HL-60/S4 (cell line): ENCODE measurements at regions not wholly inside any gene's neighbourhood (a gene's known extent, or its start where the extent isn't known, plus 50 kb on each side); places are given as distances from the start of the nearest gene placed in this dataset.

Experiments
- in situ Hi-C: fragments of 300-500 bp; cut with MboI; formaldehyde crosslinking; loops from 2 replicates; pipeline ENCODE4 v1.14.3; 2022; ENCODE audit warnings: low sequenced_read_pairs

DNA sequence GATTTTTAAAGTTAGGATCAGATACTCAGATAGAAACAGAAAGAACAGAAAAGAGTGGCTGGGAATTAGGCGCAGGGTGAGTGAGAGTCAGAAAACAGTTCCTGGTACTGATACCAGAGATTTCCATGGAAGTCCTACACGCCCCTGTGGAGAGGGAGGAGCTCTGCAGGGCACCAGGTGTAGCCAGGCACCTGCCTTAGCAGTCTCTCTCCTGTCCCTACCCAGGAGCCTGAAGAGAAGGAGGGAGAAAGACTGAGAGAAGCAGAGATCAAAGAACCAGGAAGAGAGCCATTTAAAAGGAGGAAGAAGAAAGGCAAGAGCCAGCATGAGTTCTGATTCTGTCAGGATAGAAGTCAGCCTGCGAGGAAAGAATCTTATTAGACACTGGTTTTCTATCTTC, 65.0 kb downstream of the CBLN1 start:
- in situ Hi-C loops: no loop called here

DNA sequence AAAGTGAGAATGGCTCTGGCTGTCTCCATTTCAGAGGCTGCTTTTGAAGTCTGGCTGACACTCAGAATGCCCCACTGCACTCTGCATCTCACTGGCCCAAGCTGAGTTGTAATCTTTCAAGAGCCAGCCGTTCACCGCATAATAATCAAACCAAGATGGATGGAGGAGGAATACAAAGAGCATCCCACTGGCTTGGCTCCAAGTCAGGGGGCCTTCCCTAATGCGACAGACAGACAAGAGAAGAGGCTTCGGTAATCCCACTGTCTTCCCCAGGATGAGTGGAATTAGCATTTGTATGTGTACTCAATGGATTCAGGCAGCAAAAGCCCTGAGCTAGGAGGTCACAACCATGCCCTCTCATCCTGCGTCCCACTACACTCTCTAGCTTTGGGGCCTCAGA, 68.0 kb downstream of the CBLN1 start:
- in situ Hi-C loops: no loop called here

- in situ Hi-C loops: no loop called here
Measured at GRCh38 chr16:49204191-49204590, 77.4 kb downstream of the CBLN1 start.

GRCh38 chr16:49203361-49203760, 78.3 kb downstream of the CBLN1 start:
- in situ Hi-C loops: no loop called here

GRCh38 chr16:49201118-49201517, 80.5 kb downstream of the CBLN1 start:
- in situ Hi-C loops: no loop called here

- in situ Hi-C loops: no loop called here
Measured at GRCh38 chr16:49200223-49200820, 81.3 kb downstream of the CBLN1 start.

DNA sequence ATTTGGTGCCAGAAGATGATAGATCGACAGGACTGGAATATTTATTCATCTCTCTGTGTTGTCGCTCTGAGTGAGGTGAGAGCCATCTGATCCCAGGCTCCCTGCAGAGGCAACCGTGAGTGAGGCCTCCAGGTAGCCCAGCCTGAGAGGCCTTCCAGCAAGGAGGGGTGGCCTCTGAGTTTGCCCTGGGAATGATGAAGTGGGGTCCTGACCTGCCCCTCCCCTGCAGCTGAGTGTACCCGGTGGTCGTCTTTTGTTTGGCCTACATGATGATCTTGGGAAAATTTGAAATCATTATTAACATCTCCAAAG, 86.4 kb downstream of the CBLN1 start:
- in situ Hi-C loops: no loop called here

- in situ Hi-C loops: no loop called here
Measured at GRCh38 chr16:49194537-49195236, 87.0 kb downstream of the CBLN1 start.

DNA sequence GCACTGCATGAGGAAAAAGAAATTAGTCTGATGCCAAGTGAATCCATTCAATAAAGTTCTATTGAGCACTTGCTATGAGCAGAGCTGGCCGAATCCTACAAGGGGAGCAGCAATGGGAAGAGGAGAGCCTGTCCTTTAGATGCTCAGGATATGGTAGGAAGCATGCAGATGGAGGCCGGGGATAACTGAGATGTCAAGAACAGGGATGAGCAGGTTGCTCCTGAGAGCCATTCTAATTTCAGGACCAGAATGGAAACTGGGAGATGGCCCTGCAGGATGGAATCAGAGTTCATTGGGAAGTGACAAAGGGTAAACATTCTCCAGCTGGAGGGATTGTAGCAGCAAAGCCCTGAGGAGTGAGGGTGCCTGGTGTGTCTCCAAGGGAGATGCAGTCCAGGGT, 88.0 kb downstream of the CBLN1 start:
- in situ Hi-C loops: no loop called here

GRCh38 chr16:49189286-49189685, 92.4 kb downstream of the CBLN1 start:
- in situ Hi-C loops: no loop called here

DNA sequence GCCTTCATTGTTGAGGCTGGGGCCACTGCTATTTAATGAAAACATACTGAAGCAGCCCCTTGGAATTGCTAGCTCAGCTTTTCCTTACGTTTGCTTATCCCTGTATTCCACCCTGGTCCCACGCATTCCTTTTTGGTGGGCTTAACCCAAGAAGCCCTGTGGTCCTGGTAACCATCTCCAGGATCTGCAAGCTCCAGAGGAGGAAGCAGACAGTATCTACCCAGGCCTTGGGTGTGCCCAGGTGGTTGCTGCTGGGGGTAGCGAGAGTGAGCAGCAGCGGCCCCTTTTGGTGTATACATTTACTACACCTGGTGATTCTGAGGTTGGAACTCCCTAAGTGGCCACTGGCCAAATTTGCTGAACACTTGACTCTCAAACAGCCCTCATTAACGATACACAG, 97.7 kb downstream of the CBLN1 start:
- in situ Hi-C loops: no loop called here

DNA sequence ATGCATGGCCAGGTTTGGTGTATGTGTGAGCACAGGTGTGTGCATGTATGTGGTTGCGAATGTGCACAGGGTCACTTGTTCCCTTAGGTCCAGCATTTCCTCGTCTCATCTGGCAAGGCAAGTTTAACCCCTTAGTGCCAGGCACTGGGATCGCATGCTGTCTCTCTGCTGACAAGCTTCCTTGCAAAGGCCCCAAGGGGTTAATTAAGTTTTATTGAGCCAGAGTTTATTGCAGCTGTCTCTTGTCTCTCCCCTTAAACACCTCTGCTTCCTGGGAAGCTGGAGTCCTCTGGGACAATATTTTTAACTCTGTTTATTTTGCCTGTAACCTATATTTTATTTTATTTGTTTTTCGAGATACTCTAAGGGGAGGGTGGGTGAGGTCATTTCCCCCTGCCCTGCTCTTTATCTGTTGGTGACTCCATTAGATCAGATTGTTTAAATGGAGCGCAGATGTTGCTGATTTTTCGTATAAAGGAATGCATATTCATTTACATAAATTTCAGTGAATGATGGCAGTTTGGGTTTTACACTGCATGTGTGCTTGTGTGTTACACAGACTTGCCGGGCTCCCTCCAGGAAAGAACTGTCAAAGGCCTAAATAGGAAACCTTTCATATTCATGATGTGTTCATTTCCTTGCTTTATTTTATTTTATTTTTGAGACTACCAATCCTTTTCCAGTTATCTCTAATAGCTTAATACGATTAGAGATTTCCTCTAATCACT, 99.7 kb downstream of the CBLN1 start:
- in situ Hi-C loops: no loop called here

DNA sequence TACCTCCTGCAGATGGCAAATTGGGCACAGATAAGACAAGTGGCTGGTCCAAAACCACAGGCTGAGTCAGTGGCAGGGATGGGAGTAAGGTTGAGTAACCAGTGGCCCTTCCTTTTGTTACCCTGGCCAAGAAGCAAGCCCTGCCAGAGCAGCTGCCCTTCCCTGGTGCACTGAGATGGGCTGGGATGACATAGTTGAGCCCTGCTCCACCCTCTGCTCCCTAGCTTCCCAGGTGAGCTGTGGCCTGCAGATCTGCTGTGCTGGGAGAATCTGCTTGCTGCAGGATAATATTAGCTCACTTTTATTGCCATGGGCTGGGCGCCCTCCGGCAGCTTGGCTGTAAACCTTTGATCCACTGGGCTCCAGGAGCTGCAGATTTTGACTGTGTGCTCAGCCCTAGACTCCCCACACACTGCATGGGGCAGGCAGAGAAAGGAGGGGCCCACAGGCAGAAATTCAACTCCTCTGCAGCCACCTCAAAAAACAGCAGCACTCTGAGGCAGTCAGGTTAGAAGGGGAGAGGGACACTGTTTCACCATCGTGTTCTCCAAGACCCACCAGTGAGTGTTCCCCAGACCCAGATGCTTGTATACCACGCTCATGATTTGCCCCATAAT, 101.8 kb downstream of the CBLN1 start:
- in situ Hi-C loops: no loop called here

- in situ Hi-C loops: no loop called here
Measured at GRCh38 chr16:49168126-49168525, 113.5 kb downstream of the CBLN1 start.

DNA sequence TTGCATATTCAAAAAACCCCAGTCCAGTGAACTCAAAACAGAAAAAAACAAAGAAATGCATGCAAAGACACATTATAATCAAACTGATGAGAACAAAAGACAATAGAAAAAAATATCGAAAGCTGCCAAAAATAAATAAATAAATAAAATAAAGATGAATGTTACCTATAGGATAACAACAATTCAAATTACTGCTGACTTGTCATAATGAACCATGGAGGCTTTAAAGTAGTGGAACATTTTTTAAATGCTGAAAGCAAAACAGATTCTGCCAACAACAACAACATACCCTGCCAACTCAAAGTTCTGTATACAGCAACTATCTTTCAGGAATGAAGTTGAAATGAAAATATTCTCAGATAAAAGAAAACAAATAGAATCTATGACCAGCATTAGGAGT, 116.6 kb downstream of the CBLN1 start:
- in situ Hi-C loops: no loop called here

- in situ Hi-C loops: no loop called here
Measured at GRCh38 chr16:49161191-49161590, 120.4 kb downstream of the CBLN1 start.

DNA sequence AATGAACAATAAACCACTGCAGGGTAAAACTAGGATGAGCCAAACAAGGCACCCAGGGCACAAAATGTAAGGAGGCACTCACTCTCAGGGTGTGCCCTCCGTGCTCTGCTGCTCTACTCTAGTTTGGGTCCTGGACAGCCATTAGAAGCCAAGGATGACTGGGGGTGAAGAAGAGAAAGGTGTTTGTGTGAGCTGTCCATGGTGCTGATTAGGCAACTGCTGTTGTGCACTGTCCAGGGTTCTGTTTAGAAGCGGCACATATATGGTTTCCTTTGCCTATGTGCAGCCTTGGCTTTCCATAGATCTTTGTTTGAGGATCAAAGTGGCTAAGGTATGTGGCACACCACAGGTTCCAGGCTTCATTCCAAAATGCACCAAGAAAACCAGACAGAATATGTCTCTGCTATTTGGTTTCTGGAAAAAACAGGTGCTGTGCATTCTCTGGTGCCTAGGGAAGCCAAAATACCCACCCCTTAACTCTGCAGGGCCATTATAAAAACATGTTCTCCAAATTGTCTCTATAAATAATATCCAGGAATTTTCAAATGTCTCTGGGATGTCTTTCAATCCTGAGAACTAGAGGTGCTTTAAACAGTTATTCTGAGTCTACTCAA, 123.5 kb downstream of the CBLN1 start:
- in situ Hi-C loops: no loop called here

DNA sequence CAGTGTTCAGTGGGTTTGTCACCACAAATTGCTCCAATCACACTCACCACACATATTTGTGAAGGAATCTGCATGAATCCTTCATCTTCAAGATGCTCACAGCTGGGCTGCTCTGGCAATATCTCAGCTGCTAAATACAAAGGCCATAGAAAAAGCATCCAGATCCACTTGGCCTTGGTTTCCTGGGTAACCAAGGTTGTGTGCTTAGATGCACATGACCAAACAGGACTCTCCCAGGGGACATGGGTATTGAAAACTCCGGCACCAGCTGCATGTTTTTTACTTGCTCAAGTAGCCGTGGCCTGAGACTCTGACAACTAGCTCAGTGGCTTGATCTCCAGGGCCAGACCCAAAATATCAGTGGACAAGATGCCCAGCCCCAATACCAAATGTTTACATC, 131.3 kb downstream of the CBLN1 start:
- in situ Hi-C loops: no loop called here

DNA sequence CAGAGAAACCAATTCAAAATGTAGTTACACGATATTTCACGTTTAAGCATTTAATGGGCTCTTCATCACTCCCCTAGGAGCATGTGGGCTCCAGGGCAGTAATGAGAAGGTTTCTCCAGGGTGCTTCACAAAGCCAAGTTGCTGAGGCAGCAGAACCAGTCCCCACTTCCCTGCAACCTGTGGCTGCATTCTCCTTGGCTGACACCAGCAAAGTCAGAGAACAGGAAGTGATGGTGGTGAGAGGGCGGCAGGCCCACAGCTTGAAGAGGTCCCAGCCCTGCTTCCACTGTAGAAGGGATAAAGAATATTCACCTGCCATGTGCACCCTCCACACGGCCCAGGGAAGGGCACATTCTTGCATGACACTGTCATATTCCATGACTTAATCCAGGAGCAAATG, 133.2 kb downstream of the CBLN1 start:
- in situ Hi-C loops: no loop called here

GRCh38 chr16:49140618-49141017, 141.0 kb downstream of the CBLN1 start:
- in situ Hi-C loops: no loop called here

DNA sequence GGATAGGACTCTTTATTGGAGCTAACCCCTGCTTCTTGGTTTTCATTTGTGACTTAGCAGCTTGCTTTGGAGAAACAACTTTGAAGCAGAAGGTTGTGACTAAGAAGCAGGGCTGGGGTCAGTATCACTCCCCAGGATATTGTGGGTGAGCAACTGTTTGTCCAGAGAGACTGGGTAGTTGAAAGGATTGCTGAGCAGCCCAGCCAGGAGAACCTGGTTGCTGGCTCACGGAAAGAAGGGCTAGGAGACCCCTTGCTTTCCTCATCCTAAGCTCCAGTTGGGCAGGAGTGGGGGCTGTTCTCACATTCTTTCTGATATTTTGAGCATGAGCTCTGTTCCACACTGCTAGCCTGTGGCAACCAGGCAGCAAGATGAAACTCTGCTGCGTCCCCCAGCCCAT, 151.2 kb downstream of the CBLN1 start:
- in situ Hi-C loops: no loop called here

- in situ Hi-C loops: no loop called here
Measured at GRCh38 chr16:49129935-49130334, 151.7 kb downstream of the CBLN1 start.
